D721Med (cell line): ENCODE measurements at regions not wholly inside any gene's neighbourhood (a gene's known extent, or its start where the extent isn't known, plus 50 kb on each side); places are given as distances from the start of the nearest gene placed in this dataset.

Experiments used
- DNase-seq: peaks from one replicate; pipeline ENCODE4 v3.0.0; 2011; ENCODE audit warnings: low spot score; ENCODE audit not compliant: insufficient read length
- FAIRE-seq: peaks from 2 replicates; lab custom pipeline; 2011; peaks lifted over from hg19 to GRCh38; lab: Jason Lieb, UNC
- CTCF ChIP-seq: IDR thresholded peaks from 2 replicates; pipeline ENCODE4 v1.5.1; 2012; ENCODE audit warnings: mild to moderate bottlenecking, control low read depth; ENCODE audit not compliant: insufficient read depth; ENCODE audit errors: missing control alignments

DNA sequence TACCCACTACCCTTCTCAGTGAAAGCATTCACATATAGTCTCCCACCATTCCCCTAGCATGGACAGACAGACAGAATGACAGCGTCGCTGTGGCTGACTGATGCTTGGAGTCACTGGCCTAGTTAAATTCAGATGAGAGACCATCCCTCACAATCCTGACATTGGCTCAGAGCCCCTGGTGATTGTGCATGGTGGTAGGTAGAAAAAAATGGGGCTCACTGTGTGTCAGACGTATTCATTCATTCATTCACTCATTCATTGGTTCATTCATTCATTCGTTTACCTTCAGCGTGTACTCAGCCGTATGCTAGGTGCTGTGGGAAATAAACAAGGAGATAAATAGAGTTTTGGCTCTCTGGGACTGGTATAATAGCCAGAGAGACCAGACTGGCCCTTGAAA lies 73.6 kb upstream of the CALM2 start:
- no peak for TF ChIP-seq CTCF
- DNase-seq = no peak
- FAIRE-seq = no peak

- no peak for DNase-seq
- TF ChIP-seq CTCF = no peak
- FAIRE-seq = no peak
Measured at GRCh38 chr2:47249157-47249900, 73.0 kb upstream of the CALM2 start.

DNA sequence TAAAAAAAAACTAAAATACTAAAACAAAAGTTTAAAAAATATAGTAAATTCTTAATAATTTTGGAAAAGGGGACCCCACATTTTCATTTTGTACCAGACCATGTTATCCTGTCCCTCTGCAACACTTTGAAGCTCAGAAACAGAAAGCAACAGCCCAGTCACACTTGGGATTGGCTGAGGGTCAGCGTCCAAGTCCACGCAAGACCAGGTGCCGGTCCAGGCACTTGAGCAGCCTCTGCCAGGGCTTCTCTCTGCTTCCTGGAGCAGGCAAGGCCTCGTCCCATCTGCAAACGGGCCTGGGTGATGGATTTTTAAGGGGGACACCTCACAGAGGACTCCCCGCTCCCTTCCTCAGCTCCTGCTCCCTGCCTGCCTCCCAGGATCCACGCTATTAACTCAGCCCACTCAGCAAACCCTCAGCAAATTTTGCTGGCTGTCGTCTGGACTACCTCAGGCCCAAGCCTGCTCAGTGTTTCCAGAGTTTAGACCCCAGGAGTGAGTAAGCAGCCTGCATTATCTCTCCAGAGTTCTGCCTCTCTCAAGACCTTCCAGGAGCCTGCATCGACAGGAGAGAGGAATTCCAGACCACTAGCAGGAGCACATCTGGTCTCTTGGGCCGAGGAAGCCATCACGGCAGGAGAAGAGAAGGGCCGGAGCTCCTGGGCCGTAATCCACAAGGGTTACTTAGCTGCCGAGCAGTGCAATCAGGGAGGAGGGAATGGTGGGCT lies 67.4 kb upstream of the CALM2 start:
- DNase-seq (no peak), FAIRE-seq (no peak)
- no peak for TF ChIP-seq CTCF

GRCh38 chr2:47241715-47242114 lies 65.4 kb upstream of the CALM2 start:
- FAIRE-seq (no peak), DNase-seq (no peak)
- no peak for TF ChIP-seq CTCF

- FAIRE-seq (no peak), DNase-seq (no peak)
- TF ChIP-seq CTCF = no peak
Measured at GRCh38 chr2:47239119-47239969, 63.0 kb upstream of the CALM2 start.

DNA sequence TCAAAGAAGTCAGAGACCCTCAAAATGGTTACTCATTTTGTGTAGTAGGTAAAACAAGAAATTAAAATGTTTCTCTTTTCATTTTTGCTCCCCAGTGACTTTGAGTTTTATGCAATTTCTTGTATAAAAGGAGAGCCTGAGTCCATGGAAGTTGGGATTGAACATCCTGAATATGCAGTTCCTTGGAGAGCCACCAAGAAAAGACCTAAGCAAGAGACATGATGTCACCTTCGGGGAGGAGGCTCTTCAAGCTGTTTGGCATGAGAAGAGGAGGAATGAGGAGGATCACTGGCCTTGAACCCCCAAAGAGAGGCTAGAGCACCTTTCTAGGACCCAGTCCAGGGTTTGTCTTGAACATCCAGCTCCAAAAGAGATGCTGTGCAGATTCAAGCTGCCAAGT lies 62.3 kb upstream of the CALM2 start:
- DNase-seq = no peak

More for the DNA sequence above, 62.3 kb upstream of the CALM2 start:
- FAIRE-seq = no peak
- TF ChIP-seq CTCF = no peak
